ENCODE measurements at regions not wholly inside any gene's neighbourhood (a gene's known extent, or its start where the extent isn't known, plus 50 kb on each side); places are given as distances from the start of the nearest gene placed in this dataset.

- TF ChIP-seq CTCF (IDR thresholded peaks at IDR 0.05; ENCODE audit: low read depth, low read length) (no peak), MAX (IDR thresholded peaks at IDR 0.05; ENCODE audit: low read depth, low read length) (no peak), POLR2A (IDR thresholded peaks at IDR 0.05; ENCODE audit: extremely low read depth, insufficient read length) (no peak)
Measured at GRCh38 chr4:152143806-152144205, 383.0 kb upstream of the GATB start.

Data from NB4 (cell line).